Neural cell (in vitro differentiated cells): ENCODE measurements at regions not wholly inside any gene's neighbourhood (a gene's known extent, or its start where the extent isn't known, plus 50 kb on each side); places are given as distances from the start of the nearest gene placed in this dataset.

ENCODE experiments used
- H2AFZ ChIP-seq: fragments of 200-600, 300-800 bp; sonication (generic), shearing (Covaris generic); 2 replicates; pipeline ENCODE4 v1.6.0; 2014; ENCODE audit warnings: low read depth, mild to moderate bottlenecking, antibody characterized with exemption, low read length, moderate library complexity
- H3F3A ChIP-seq: fragments of 200-600 bp; shearing (Covaris generic); 2 replicates; pipeline ENCODE4 v1.6.1; 2016; ENCODE audit warnings: mild to moderate bottlenecking, moderate library complexity, mixed read lengths, antibody characterized with exemption, low read length; ENCODE audit not compliant: insufficient read depth, poor library complexity, severe bottlenecking
- H3K27ac ChIP-seq: fragments of 200-600, 300-800 bp; sonication (generic), shearing (Covaris generic); 2 replicates; pipeline ENCODE4 v1.5.1; 2014; ENCODE audit warnings: mild to moderate bottlenecking, low read length, moderate library complexity
- H3K27me3 ChIP-seq: fragments of 300-800, 200-600 bp; sonication (generic), shearing (Covaris generic); 2 replicates; pipeline ENCODE4 v1.6.0; 2014; ENCODE audit warnings: mild to moderate bottlenecking, low read depth, low read length, moderate library complexity; ENCODE audit not compliant: insufficient read depth
- H3K36me3 ChIP-seq: fragments of 300-800, 200-600 bp; sonication (generic), shearing (Covaris generic); 2 replicates; pipeline ENCODE4 v1.5.1; 2014; ENCODE audit warnings: mild to moderate bottlenecking, antibody characterized with exemption, low read length, moderate library complexity; ENCODE audit not compliant: insufficient read depth
- H3K4me2 ChIP-seq: fragments of 300-800, 200-600 bp; sonication (generic), shearing (Covaris generic); 2 replicates; pipeline ENCODE4 v1.6.0; 2014; ENCODE audit warnings: mild to moderate bottlenecking, low read length
- H3K4me3 ChIP-seq: fragments of 300-800, 200-600 bp; sonication (generic), shearing (Covaris generic); 2 replicates; pipeline ENCODE4 v1.5.1; 2014; ENCODE audit warnings: mild to moderate bottlenecking, low read length, moderate library complexity
- H3K79me2 ChIP-seq: fragments of 200-600 bp; shearing (Covaris generic); replicated peaks from 2 replicates; pipeline ENCODE4 v1.6.0; 2014; ENCODE audit warnings: mild to moderate bottlenecking, low read length, moderate library complexity; ENCODE audit not compliant: insufficient read depth
- H3K9ac ChIP-seq: fragments of 300-800, 200-600 bp; sonication (generic), shearing (Covaris generic); 2 replicates; pipeline ENCODE4 v1.6.1; 2016; ENCODE audit warnings: mild to moderate bottlenecking, low read length, mixed read lengths
- H3K9me2 ChIP-seq: fragments of 200-600 bp; shearing (Covaris generic); 2 replicates; pipeline ENCODE4 v1.6.1; 2016; ENCODE audit warnings: mild to moderate bottlenecking, low read length, mixed read lengths; ENCODE audit not compliant: insufficient read depth
- H3K9me3 ChIP-seq: fragments of 200-600, 300-800 bp; sonication (generic), shearing (Covaris generic); 2 replicates; pipeline ENCODE4 v1.6.1; 2016; ENCODE audit warnings: mild to moderate bottlenecking, mixed run types, low read length, moderate library complexity, mixed read lengths
- H4K20me1 ChIP-seq: fragments of 200-600 bp; shearing (Covaris generic); 2 replicates; pipeline ENCODE4 v1.6.1; 2016; ENCODE audit warnings: mild to moderate bottlenecking, mixed run types; ENCODE audit not compliant: insufficient read depth
- EP300 ChIP-seq: fragments of 450-650 bp; conservative IDR thresholded peaks from 2 replicates; pipeline ENCODE4 v1.6.1; 2014; ENCODE audit warnings: antibody characterized with exemption, mild to moderate bottlenecking, moderate library complexity; ENCODE audit not compliant: poor library complexity, severe bottlenecking
- EZH2 ChIP-seq: fragments of 200-600, 300-800 bp; shearing (Covaris generic), sonication (generic); IDR thresholded peaks from 2 replicates; pipeline ENCODE4 v1.6.1; 2014; ENCODE audit warnings: antibody characterized with exemption, low read length, borderline replicate concordance, mild to moderate bottlenecking; ENCODE audit not compliant: insufficient read depth, poor library complexity, severe bottlenecking
- MXI1 ChIP-seq: fragments of 450-650 bp; conservative IDR thresholded peaks from 2 replicates; pipeline ENCODE4 v1.6.1; 2014; ENCODE audit warnings: antibody characterized with exemption, mild to moderate bottlenecking; ENCODE audit not compliant: poor library complexity, severe bottlenecking
- POLR2AphosphoS5 ChIP-seq: IDR thresholded peaks from 2 replicates; pipeline ENCODE4 v1.6.1; 2012
- RAD21 ChIP-seq: fragments of 450-650 bp; conservative IDR thresholded peaks from 2 replicates; pipeline ENCODE4 v1.6.1; 2014; ENCODE audit warnings: antibody characterized with exemption, mild to moderate bottlenecking, moderate library complexity
- SMC3 ChIP-seq: fragments of 450-650 bp; conservative IDR thresholded peaks from 2 replicates; pipeline ENCODE4 v1.6.1; 2014; ENCODE audit warnings: antibody characterized with exemption, mild to moderate bottlenecking, moderate library complexity; ENCODE audit not compliant: poor library complexity
- TAF1 ChIP-seq: IDR thresholded peaks from 2 replicates; pipeline ENCODE4 v1.6.1; 2012; ENCODE audit warnings: low read depth
- TF ChIP-seq, protein P1 (sequence below): IDR thresholded peaks from 2 replicates; pipeline ENCODE4 v1.6.1; 2012; ENCODE audit warnings: borderline replicate concordance
- TF ChIP-seq, protein P2 (sequence below): fragments of 450-650 bp; IDR thresholded peaks from 2 replicates; pipeline ENCODE4 v1.5.1; 2014; ENCODE audit warnings: antibody characterized with exemption, mild to moderate bottlenecking, moderate library complexity; ENCODE audit not compliant: poor library complexity, severe bottlenecking

DNA sequence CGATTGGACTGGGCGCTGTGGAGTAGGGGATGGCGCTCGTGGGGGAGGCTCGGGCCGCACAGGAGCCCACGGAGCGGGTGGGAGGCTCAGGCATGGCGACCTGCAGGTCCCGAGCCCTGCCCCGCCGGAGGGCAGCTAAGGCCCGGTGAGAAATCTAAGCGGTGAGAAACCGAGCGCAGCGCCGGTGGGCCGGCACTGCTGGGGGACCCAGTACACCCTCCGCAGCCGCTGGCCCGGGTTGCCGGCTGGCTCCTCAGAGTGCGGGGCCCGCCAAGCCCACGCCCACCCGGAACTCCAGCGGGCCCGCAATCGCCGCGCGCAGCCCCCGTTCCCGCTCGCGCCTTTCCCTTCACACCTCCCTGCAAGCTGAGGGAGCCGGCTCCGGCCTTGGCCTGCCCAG, 59.7 kb upstream of the MYLIP start:
- Histone ChIP-seq H2AFZ (no peak overlapping the region), H3K4me2 (no peak overlapping the region), H3K79me2 (no peaks in the 10 kb centered on the region), H3K27ac (no peak overlapping the region), H3K27me3 (no peaks in the 10 kb centered on the region), H3K4me3 (no peak overlapping the region), H3K36me3 (no peaks in the 10 kb centered on the region), H4K20me1 (no peaks in the 10 kb centered on the region), H3K9me2 (no peaks in the 10 kb centered on the region), H3K9ac (no peak overlapping the region), H3K9me3 (no peaks in the 10 kb centered on the region), H3F3A (no peaks in the 10 kb centered on the region)
- TF ChIP-seq EZH2 (no peak), EP300 (no peak), POLR2AphosphoS5 (no peak), MXI1 (no peak), TAF1 (no peak), RAD21 (no peak), SMC3 (no peak)
- TF ChIP-seq, protein P1, sequence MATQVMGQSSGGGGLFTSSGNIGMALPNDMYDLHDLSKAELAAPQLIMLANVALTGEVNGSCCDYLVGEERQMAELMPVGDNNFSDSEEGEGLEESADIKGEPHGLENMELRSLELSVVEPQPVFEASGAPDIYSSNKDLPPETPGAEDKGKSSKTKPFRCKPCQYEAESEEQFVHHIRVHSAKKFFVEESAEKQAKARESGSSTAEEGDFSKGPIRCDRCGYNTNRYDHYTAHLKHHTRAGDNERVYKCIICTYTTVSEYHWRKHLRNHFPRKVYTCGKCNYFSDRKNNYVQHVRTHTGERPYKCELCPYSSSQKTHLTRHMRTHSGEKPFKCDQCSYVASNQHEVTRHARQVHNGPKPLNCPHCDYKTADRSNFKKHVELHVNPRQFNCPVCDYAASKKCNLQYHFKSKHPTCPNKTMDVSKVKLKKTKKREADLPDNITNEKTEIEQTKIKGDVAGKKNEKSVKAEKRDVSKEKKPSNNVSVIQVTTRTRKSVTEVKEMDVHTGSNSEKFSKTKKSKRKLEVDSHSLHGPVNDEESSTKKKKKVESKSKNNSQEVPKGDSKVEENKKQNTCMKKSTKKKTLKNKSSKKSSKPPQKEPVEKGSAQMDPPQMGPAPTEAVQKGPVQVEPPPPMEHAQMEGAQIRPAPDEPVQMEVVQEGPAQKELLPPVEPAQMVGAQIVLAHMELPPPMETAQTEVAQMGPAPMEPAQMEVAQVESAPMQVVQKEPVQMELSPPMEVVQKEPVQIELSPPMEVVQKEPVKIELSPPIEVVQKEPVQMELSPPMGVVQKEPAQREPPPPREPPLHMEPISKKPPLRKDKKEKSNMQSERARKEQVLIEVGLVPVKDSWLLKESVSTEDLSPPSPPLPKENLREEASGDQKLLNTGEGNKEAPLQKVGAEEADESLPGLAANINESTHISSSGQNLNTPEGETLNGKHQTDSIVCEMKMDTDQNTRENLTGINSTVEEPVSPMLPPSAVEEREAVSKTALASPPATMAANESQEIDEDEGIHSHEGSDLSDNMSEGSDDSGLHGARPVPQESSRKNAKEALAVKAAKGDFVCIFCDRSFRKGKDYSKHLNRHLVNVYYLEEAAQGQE: no peak
- TF ChIP-seq, protein P2, sequence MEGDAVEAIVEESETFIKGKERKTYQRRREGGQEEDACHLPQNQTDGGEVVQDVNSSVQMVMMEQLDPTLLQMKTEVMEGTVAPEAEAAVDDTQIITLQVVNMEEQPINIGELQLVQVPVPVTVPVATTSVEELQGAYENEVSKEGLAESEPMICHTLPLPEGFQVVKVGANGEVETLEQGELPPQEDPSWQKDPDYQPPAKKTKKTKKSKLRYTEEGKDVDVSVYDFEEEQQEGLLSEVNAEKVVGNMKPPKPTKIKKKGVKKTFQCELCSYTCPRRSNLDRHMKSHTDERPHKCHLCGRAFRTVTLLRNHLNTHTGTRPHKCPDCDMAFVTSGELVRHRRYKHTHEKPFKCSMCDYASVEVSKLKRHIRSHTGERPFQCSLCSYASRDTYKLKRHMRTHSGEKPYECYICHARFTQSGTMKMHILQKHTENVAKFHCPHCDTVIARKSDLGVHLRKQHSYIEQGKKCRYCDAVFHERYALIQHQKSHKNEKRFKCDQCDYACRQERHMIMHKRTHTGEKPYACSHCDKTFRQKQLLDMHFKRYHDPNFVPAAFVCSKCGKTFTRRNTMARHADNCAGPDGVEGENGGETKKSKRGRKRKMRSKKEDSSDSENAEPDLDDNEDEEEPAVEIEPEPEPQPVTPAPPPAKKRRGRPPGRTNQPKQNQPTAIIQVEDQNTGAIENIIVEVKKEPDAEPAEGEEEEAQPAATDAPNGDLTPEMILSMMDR: no peak

DNA sequence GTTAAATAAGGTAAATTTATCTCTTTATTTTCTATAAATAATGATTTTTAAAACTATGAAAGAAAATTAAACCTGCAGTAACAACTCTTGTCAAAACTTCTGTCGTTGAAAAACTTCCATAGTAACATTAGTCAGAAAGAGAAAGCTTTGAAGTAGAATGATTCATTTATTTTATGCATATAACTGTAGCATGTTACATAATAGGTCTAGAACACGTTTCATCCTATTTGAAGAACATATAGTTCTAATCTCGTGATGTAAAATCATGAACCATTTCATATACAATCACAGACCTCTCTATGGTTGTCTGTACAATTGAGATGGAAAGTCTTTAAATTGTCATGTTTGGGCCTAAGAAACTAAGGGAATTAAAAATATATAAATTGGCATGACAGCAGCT, 61.3 kb upstream of the MYLIP start:
- Histone ChIP-seq H3K4me3 (no peak overlapping the region), H3K27me3 (no peaks in the 10 kb centered on the region), H3K9me3 (no peaks in the 10 kb centered on the region), H2AFZ (no peak overlapping the region), H3K9me2 (no peaks in the 10 kb centered on the region), H3K9ac (no peak overlapping the region), H3K27ac (no peak overlapping the region), H3F3A (no peaks in the 10 kb centered on the region), H3K36me3 (no peaks in the 10 kb centered on the region), H4K20me1 (no peaks in the 10 kb centered on the region), H3K79me2 (no peaks in the 10 kb centered on the region), H3K4me2 (no peak overlapping the region)
- TF ChIP-seq, protein P1: no peak
- TF ChIP-seq MXI1 (no peak), SMC3 (no peak), TAF1 (no peak), POLR2AphosphoS5 (no peak), RAD21 (no peak), EP300 (no peak), EZH2 (no peak)
- TF ChIP-seq, protein P2: no peak
